ENCODE measurements at regions not wholly inside any gene's neighbourhood (a gene's known extent, or its start where the extent isn't known, plus 50 kb on each side); places are given as distances from the start of the nearest gene placed in this dataset.
"Not testable (repeated sequence)": the region's sequence is repeated elsewhere in the genome, so short reads cannot be mapped to it uniquely, and the experiment has no call there.

GRCh38 chr13:55570371-55570770 lies 1570.3 kb upstream of the PRR20A start:
- DNase-seq (ENCODE audit: low read depth), result no peak

GRCh38 chr13:55571237-55571867 lies 1569.4 kb upstream of the PRR20A start:
- DNase-seq (ENCODE audit: low read depth), result no peak

DNA sequence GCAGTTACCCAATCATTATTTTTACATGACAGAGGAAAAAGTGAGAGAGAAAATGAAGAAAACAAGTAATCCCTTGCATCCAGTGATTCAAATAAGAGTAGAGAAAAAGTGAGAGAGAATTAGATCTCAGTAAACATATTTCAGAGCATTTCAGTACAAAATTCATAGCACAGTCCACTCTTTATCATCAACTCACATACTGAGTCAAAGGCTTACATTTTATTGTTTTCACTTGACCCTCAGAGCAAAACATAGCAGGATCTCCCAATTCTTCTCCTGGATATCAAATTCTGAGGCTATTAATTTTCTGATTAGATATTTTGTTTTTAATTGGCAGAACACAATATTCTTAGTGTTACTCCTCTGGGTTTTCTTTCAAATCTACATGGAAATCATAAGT lies 1568.3 kb upstream of the PRR20A start:
- no peak for DNase-seq (ENCODE audit: low read depth)

DNA sequence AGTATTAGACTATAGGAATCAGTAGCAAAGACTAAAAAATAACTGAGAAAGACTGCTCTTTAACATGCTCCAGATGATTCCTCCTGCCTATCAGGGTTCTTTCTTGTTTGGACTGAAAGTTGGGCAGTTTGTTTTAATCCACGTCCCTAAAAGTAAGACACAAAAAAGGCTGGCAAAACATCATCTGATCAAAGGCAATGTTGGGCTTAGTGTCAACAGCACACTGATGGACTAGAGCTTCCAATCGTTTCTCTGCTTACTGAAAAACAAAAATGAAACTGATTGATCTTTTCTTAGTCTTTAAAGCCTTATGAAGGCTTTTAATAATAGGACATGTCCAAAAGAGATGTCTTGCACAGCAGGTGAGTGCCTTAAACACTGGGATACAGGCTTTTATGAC lies 1567.9 kb upstream of the PRR20A start:
- no peak for DNase-seq (ENCODE audit: low read depth)

GRCh38 chr13:55573565-55573964 lies 1567.2 kb upstream of the PRR20A start:
- DNase-seq (ENCODE audit: low read depth), result no peak

- DNase-seq (ENCODE audit: low read depth), result no peak
Measured at GRCh38 chr13:55576389-55576788, 1564.3 kb upstream of the PRR20A start.

DNA sequence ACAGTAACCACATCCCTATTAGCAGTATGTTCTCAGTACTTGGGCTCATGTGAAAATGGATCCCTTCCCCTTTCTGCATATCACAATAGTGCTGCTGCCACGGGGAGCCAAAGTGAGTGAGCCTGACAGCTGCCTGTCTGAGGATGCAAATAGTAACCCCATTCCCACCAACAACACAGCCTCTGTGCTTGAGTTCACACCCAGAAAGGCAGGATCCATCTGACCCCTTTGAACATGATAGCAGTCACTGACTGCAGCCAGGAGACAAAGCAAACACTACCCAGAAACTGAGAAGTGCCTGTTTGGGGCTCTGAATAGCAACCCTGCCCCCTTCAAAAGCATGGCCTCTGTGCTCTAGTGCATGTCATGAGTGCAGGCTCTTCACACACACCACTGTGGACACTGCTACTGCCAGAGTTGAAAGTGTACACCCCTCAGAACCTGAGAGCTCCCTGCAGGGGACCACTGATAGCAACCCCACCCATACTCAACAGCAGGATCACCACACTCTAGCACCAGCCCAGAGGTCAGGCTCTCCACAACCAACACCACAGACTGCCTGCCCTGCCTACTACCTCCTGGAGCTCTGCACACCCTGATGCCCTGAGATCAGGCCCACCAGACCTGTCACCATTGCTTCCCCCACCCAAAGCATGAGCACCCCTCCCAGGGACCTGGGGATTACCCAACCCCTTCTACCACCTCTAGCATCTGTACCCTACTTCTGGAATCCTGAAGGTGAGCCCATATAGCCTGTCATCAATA lies 1563.5 kb upstream of the PRR20A start:
- DNase-seq (ENCODE audit: low read depth), result no peak

DNA sequence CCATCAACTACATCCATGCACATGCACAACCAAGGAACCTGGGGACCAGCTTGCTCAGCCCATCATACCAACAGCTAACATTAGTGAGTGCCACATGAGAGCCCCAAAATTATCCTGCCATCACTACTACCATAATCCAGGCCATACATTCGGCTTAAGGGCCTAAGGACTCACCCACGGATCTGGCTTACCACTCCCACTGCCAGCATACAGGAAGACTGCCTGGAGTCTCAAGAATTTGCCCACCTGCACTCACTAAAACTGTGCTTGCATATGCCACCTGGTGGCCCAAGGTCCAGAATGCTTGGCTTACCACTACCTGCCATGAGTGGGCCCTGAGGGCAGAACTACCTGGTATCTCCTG lies 1562.9 kb upstream of the PRR20A start:
- DNase-seq (ENCODE audit: low read depth), result no peak

DNA sequence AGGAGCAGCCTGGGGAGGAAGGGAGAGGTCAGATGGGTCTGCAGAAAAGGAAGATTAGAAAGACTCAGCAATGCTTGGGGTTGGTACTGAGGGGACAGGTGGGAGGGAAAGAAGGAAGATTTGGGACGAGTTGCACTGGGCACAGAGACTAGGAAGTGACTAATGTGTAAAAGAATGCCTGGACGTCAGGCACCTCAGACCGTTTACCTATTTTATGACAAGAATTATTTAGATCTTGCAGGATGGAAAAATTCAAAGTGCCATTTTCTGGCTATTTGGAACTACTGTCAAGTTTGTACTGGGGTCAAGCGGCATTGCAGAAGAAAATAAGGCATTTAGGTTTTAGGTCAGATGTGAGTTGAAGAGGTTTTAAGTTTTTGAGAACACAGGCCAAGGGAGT lies 1558.4 kb upstream of the PRR20A start:
- not testable (repeated sequence) for DNase-seq (ENCODE audit: low read depth)

- DNase-seq (ENCODE audit: low read depth), result no peak
Measured at GRCh38 chr13:55583953-55584593, 1556.6 kb upstream of the PRR20A start.

DNA sequence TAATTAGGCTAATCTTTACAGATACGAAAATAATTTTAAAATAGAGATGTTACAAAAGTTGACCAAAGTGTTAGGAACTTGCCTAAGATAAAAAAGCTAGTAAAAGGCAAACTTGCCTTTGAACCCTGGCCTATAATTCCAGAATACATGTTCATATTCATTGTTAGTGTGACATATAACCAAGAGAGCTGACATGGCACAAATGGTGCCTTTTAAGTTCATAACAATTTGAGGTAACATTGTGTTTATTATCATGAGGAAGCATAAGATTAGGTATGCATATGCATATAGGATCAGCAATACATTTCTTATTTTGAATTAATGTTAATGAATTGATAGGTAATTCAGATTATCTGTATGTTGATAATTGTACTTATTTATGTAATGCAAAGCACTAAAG lies 1537.9 kb upstream of the PRR20A start:
- DNase-seq (ENCODE audit: low read depth), result no peak

DNA sequence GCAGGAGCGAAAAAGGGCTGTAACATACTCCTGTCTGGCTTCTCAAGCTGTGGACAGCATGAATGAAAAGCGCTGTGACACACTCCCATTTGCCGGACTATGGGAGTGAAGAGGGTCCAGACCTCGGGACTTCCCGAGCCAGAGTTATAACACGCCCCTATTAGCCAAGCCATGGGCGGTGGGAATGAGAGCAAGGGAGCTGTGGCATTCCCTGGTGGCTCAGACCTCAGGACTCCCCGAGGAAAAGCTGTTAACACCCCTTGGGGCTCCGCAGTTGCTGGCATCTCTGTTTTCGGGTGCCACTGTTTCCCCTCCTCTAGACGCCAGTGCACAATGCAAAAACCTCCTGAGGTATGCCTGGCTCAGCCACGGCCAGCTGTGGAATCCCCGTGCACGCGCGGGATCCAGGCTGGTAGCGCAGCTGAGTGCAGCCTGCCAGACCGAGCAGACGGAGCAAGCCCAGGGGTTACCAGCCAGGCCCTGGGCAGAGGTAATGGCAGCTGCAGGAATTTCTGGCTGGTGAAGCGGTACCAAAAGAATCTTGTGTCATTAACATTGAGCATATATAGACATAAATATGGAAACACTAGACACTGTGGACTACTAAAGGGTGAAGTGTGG lies 1534.6 kb upstream of the PRR20A start:
- no peak for DNase-seq (ENCODE audit: low read depth)

DNA sequence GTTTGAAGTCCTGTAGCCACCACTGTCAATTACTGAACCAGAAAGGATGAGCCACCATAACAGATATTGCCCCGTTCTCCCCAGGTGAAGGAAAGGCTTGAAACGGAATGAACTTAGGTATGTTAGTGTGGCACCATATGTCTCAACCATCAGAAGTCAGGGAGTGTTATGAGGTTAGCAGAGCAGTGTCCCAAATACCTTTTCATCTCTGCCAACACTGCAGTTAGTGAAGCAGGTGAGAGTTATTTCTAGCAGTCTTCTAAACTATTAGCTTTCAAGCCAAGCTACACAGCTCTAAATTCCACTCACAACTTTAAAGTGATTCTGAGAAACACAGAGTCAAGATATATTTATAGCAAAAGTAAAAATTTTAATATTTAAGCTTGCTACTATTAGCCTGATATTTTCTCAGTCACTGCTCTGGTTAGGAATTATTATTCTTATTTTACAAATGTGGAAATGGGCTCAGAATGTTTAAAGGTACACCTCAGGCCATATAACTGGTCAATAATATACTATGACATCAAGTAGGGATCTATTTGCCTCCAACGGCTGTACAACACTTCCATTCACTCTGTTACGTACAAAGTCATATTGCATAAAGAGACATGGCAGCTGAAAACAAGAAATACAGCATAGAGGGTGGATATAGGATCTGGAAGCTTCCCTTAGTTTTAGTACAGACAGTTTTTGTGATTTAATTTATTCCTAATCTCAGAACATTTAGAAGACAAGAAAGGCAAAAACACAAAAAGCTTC lies 1527.1 kb upstream of the PRR20A start:
- DNase-seq (ENCODE audit: low read depth), result no peak

- no peak for DNase-seq (ENCODE audit: low read depth)
Measured at GRCh38 chr13:55615081-55615480, 1525.6 kb upstream of the PRR20A start.

DNA sequence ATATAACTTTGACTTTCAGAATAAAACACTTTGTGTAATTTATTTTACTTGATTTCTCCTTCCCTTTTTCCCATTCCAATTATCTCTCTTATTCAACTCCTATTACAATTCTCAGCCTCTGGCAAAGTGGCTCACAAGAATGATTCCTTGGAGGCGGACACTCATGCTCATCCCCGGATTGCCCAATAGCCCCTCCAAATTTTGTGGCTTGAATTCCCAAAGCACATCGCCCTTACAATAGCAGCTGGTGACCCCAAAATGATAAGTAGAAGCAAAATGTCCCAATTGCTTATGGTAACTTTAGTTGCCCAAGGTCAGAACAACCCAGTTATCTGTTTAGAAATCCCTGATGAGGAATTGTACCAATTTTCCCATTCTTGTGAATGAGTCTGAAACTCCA lies 1523.5 kb upstream of the PRR20A start:
- no peak for DNase-seq (ENCODE audit: low read depth)

DNA sequence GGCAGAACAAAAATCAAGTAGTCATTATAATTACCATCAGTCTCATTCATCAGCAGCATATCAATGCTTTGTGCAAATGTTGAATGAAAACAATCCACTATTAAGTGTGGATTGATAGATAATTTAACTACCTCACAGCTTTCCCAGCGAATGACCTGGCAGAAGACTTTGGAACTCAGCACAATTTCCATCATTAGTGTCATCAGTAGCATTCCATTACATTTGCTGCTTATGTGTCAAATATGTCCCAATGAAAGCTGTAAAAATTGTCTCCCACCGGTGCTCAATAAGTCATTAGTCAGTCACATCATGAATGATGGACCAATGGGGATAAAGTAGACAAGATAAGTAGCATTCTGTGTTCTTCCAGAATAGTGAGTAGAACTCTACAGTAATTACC lies 1513.5 kb upstream of the PRR20A start:
- no peak for DNase-seq (ENCODE audit: low read depth)

DNA sequence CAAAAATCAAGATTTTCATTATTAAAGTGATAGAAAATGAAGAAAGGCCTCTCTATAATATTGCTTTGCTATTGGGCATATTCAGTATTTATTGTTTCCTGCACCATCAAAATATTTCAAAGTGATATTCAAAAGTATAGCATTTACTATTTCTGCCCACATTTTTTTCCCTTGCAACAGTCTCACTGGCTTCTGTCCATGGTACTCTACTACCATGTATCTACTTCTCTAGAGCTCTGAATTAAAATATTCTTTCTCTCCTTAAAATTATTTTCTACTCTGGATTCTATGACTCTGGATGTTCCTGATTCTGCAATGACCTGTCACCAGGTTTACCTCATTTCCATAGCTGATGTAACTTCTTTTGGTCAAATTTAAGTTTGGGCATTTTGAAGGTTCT lies 1508.3 kb upstream of the PRR20A start:
- DNase-seq (ENCODE audit: low read depth), result no peak

GRCh38 chr13:55649485-55649884 lies 1491.2 kb upstream of the PRR20A start:
- DNase-seq (ENCODE audit: low read depth), result no peak

- no peak for DNase-seq (ENCODE audit: low read depth)
Measured at GRCh38 chr13:55652657-55653056, 1488.1 kb upstream of the PRR20A start.

DNA sequence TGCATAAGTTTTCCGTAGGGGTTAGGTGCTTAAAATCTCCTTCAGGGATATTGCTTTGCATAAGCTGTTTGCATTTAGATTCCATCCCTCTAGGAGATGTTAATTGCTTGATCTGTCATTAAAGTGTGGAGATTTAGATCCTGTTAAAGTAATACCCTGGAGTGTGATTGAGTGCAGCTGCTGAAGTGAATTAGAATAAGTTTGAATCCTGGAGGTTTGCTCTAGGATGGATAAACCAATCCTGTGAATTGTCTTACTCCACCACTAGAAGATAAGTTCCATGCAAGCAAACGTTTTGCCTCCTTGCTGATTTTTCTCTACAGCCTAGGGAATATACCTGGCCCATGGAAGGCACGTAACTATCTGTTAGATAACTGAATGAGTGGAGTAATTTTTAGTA lies 1487.2 kb upstream of the PRR20A start:
- no peak for DNase-seq (ENCODE audit: low read depth)

GRCh38 chr13:55654243-55654642 lies 1486.5 kb upstream of the PRR20A start:
- no peak for DNase-seq (ENCODE audit: low read depth)

DNA sequence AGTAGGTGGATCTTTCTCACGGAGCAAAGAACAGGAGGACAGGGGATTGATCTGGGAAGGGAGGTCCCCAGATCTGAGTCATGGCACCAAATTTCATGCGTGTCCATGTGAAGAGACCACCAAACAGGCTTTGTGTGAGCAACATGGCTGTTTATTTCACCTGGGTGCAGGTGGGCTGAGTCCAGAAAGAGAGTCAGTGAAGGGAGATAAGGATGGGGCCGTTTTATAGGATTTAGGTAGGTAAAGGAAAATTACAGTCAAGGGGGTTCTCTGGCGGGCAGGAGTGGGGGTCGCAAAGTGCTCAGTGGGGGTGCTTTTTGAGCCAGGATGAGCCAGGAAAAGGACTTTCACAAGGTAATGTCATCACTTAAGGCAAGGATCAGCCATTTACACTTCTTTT lies 1480.5 kb upstream of the PRR20A start:
- not testable (repeated sequence) for DNase-seq (ENCODE audit: low read depth)
